COR-L47 (cell line): ENCODE measurements at regions not wholly inside any gene's neighbourhood (a gene's known extent, or its start where the extent isn't known, plus 50 kb on each side); places are given as distances from the start of the nearest gene placed in this dataset.
"Not testable (repeated sequence)": the region's sequence is repeated elsewhere in the genome, so short reads cannot be mapped to it uniquely, and the experiment has no call there.

Experiments used
- DNase-seq: peaks from one replicate; lab custom pipeline; 2025; lab: John Stamatoyannopoulos, UW

- not testable (repeated sequence) for DNase-seq
Observed at GRCh38 chr6:104676679-104677078, 183.0 kb downstream of the HACE1 start.

- not testable (repeated sequence) for DNase-seq
Observed at GRCh38 chr6:104675161-104675560, 184.6 kb downstream of the HACE1 start.

- not testable (repeated sequence) for DNase-seq
Observed at GRCh38 chr6:104673078-104673477, 186.6 kb downstream of the HACE1 start.

GRCh38 chr6:104671591-104671891 lies 188.2 kb downstream of the HACE1 start:
- not testable (repeated sequence) for DNase-seq

GRCh38 chr6:104670834-104671590 lies 188.7 kb downstream of the HACE1 start:
- DNase-seq, result not testable (repeated sequence)

- no peak for DNase-seq
Observed at GRCh38 chr6:104669483-104669882, 190.2 kb downstream of the HACE1 start.

GRCh38 chr6:104656235-104656634 lies 203.5 kb downstream of the HACE1 start:
- no peak for DNase-seq

GRCh38 chr6:104653781-104654180 lies 205.9 kb downstream of the HACE1 start:
- no peak for DNase-seq

GRCh38 chr6:104648347-104648746 lies 211.4 kb downstream of the HACE1 start:
- DNase-seq, result no peak

GRCh38 chr6:104644848-104645247 lies 214.9 kb downstream of the HACE1 start:
- no peak for DNase-seq

- DNase-seq, result no peak
Observed at GRCh38 chr6:104642871-104643270, 216.8 kb downstream of the HACE1 start.

GRCh38 chr6:104640761-104641160 lies 219.0 kb downstream of the HACE1 start:
- DNase-seq, result no peak

GRCh38 chr6:104640150-104640700 lies 219.5 kb downstream of the HACE1 start:
- DNase-seq, result no peak

GRCh38 chr6:104639668-104640067 lies 220.1 kb downstream of the HACE1 start:
- DNase-seq, result no peak

- DNase-seq, result no peak
Observed at GRCh38 chr6:104638841-104639290, 220.9 kb downstream of the HACE1 start.

- no peak for DNase-seq
Observed at GRCh38 chr6:104633125-104633524, 226.6 kb downstream of the HACE1 start.

- no peak for DNase-seq
Observed at GRCh38 chr6:104632588-104632987, 227.1 kb downstream of the HACE1 start.

- no peak for DNase-seq
Observed at GRCh38 chr6:104630955-104631354, 228.8 kb downstream of the HACE1 start.

- no peak for DNase-seq
Observed at GRCh38 chr6:104630522-104630921, 229.2 kb downstream of the HACE1 start.

GRCh38 chr6:104629826-104630225 lies 229.9 kb downstream of the HACE1 start:
- DNase-seq, result no peak

- no peak for DNase-seq
Observed at GRCh38 chr6:104625536-104625935, 234.2 kb downstream of the HACE1 start.

GRCh38 chr6:104623052-104623690 lies 236.5 kb downstream of the HACE1 start:
- DNase-seq, result no peak

GRCh38 chr6:104621396-104621795 lies 238.3 kb downstream of the HACE1 start:
- no peak for DNase-seq
